Stimulated activated naive B cell treated with anti-CD40 and anti-IgM and Interleukin-4, amounts not matched to agents 10 μg/mL and 1 μg/mL and 100 μg/mL, for 72 hours (primary cell): ENCODE measurements at regions not wholly inside any gene's neighbourhood (a gene's known extent, or its start where the extent isn't known, plus 50 kb on each side); places are given as distances from the start of the nearest gene placed in this dataset.

Experiments
- ATAC-seq, 2 donors: fragments of 150-1000 bp; cut with Tn5 transposase; replicated peaks; 2 replicates each; pipeline ENCODE4 v1.10.0; 2021; ENCODE audit warnings: moderate library complexity in 1 of 2
- DNase-seq: peaks from one replicate; pipeline ENCODE4 v3.0.0; 2021
- H3K27ac Mint-ChIP-seq: one replicate; pipeline ENCODE4 v1.8.0; 2022; ENCODE audit warnings: mild to moderate bottlenecking, mixed read lengths
- H3K27me3 Mint-ChIP-seq, 2 donors: one replicate each; pipeline ENCODE4 v1.8.0; 2022; ENCODE audit warnings: mixed read lengths in 2 of 2
- H3K36me3 Mint-ChIP-seq, 2 donors: one replicate each; pipeline ENCODE4 v1.8.0; 2022; ENCODE audit warnings: mixed read lengths in 2 of 2, mild to moderate bottlenecking in 1 of 2
- H3K4me1 Mint-ChIP-seq, 2 donors: one replicate each; pipeline ENCODE4 v1.8.0; 2022; ENCODE audit warnings: mixed read lengths in 2 of 2, mild to moderate bottlenecking in 1 of 2
- H3K4me3 Mint-ChIP-seq, 2 donors: one replicate each; pipeline ENCODE4 v1.8.0; 2022; ENCODE audit warnings: mild to moderate bottlenecking in 2 of 2, mixed read lengths in 2 of 2, moderate library complexity in 1 of 2
- H3K9me3 Mint-ChIP-seq, 2 donors: one replicate each; pipeline ENCODE4 v1.8.0; 2022; ENCODE audit warnings: mixed read lengths in 2 of 2, mild to moderate bottlenecking in 1 of 2

GRCh38 chr20:39135885-39136544 is 173.9 kb downstream of the DHX35 start:
- H3K9me3 Mint-ChIP-seq = no peaks in the 10 kb centered on the region
- no peaks in the 10 kb centered on the region for H3K4me1 Mint-ChIP-seq
- DNase-seq (no peak), ATAC-seq (no peak)
- no peak overlapping the region for H3K27ac Mint-ChIP-seq
- H3K27me3 Mint-ChIP-seq = peaks cover 5 to 19% of the 10 kb centered on the region in 2 donors
- H3K4me3 Mint-ChIP-seq = no peak overlapping the region
- H3K36me3 Mint-ChIP-seq = no peaks in the 10 kb centered on the region

DNA sequence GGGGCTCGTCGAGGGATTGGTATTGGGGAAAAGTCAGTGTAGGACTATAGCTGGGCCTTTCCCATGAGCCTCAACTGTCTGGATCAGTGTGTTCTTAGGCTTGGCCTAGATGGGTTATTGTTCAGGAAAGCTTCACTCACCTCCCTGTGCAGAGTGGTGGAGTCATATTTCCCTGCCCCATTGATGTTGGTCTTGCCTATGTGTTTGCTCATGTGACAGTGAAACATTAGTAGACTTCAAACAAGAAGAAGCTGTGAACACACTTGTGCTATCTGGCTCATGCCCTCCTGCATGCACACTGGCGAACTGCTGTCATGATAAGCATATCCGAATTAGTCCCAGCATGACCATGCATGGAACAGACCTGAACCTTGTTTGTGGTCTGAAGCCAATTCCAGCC is 171.1 kb downstream of the DHX35 start:
- Mint-ChIP-seq H3K27me3 (peaks cover 5 to 13% of the 10 kb centered on the region in 2 donors), H3K4me1 (no peaks in the 10 kb centered on the region)

DNA sequence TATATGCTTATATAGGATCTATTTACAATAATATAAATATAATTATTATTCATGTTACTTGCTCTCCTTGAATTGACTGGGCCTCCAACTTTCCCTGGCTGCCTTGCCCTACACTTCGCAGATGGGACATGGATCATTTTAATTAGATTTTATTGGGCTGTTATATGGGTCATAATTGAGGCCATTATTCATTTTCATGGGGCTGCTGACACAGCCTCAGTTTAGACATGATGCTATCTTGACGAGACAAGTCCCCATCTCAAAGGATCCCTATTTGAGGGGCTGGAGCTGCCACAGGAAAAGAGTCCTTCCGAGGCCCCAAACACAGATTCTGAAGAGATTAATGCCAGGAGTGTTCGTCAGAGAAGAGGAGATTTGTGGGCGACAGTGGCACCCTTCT is 170.4 kb downstream of the DHX35 start:
- no peak overlapping the region for H3K27ac Mint-ChIP-seq
- H3K9me3 Mint-ChIP-seq = no peaks in the 10 kb centered on the region
- ATAC-seq (no peak), DNase-seq (no peak)
- H3K27me3 Mint-ChIP-seq = peaks cover 5 to 11% of the 10 kb centered on the region in 2 donors
- no peaks in the 10 kb centered on the region for H3K4me1 Mint-ChIP-seq
- H3K36me3 Mint-ChIP-seq = no peaks in the 10 kb centered on the region
- H3K4me3 Mint-ChIP-seq = no peak overlapping the region

More for the DNA sequence above, 171.1 kb downstream of the DHX35 start:
- Mint-ChIP-seq H3K9me3 (no peaks in the 10 kb centered on the region), H3K27ac (no peak overlapping the region), H3K4me3 (no peak overlapping the region), H3K36me3 (no peaks in the 10 kb centered on the region)
- DNase-seq = no peak
- ATAC-seq = no peak

DNA sequence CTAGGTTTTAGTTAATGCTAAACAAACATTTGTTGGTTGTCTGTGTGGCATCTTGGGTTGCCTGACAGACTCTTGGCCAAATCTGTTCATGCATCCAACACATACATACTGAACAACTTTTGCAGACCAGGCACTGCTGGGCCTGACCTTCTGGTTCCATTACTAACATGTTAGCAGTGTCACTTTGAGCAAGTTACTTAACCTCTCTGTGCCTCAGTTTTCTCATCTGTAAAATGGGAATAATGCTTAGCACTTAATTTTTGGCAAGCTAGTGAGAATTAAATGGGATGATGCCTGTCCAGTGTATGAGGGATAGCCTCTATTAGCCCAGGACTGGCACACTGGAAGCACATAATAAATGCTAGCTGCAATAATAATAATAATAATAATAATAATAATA is 169.9 kb downstream of the DHX35 start:
- Mint-ChIP-seq H3K27ac (no peak overlapping the region), H3K4me1 (no peaks in the 10 kb centered on the region), H3K27me3 (peaks cover 5 to 11% of the 10 kb centered on the region in 2 donors), H3K36me3 (no peaks in the 10 kb centered on the region), H3K4me3 (no peak overlapping the region), H3K9me3 (no peaks in the 10 kb centered on the region)
- ATAC-seq = no peak
- no peak for DNase-seq

- no peak for DNase-seq
- Mint-ChIP-seq H3K27ac (no peak overlapping the region), H3K27me3 (peaks cover 4 to 5% of the 10 kb centered on the region in 2 donors), H3K9me3 (no peaks in the 10 kb centered on the region), H3K4me3 (no peak overlapping the region), H3K4me1 (no peaks in the 10 kb centered on the region), H3K36me3 (no peaks in the 10 kb centered on the region)
- no peak for ATAC-seq
These were observed 168.5 kb downstream of the DHX35 start for GRCh38 chr20:39130627-39131026.

DNA sequence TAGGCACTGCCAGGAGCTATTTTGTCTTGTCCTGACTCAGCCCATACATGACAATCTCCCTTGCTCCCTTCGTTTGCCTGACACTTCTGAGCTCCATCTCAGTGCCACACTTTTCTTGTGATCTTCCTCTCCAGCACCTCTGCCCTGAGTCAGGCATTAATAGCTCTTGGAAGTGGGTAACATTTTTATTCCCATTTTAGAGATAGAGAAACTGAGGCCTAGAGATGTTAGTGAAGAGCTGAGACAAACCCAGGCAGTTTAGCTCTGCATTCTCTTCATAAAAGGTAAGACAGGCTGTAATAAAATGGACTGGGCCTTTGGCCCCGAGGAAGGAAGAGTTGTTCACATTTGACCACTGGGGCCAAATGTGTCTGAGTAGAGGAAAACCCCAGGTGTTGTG is 167.4 kb downstream of the DHX35 start:
- no peak for DNase-seq
- Mint-ChIP-seq H3K36me3 (no peaks in the 10 kb centered on the region), H3K4me3 (no peak overlapping the region), H3K9me3 (peaks cover 0 to 4% of the 10 kb centered on the region in 2 donors), H3K27ac (no peak overlapping the region), H3K4me1 (no peaks in the 10 kb centered on the region), H3K27me3 (peaks cover 0 to 5% of the 10 kb centered on the region in 2 donors)
- ATAC-seq = no peak

- H3K27me3 Mint-ChIP-seq = peaks cover 19 to 20% of the 10 kb centered on the region in 2 donors
- no peak for DNase-seq
These were observed 161.9 kb downstream of the DHX35 start for GRCh38 chr20:39124064-39124463.

GRCh38 chr20:39123185-39123557 is 161.0 kb downstream of the DHX35 start:
- no peak for DNase-seq
- H3K27me3 Mint-ChIP-seq = peaks cover 20 to 25% of the 10 kb centered on the region in 2 donors

More at GRCh38 chr20:39124064-39124463, 161.9 kb downstream of the DHX35 start:
- H3K36me3 Mint-ChIP-seq = no peaks in the 10 kb centered on the region
- H3K4me1 Mint-ChIP-seq = no peaks in the 10 kb centered on the region
- peaks cover 0 to 4% of the 10 kb centered on the region in 2 donors for H3K9me3 Mint-ChIP-seq
- no peak overlapping the region for H3K4me3 Mint-ChIP-seq
- no peak overlapping the region for H3K27ac Mint-ChIP-seq
- ATAC-seq = no peak

DNA sequence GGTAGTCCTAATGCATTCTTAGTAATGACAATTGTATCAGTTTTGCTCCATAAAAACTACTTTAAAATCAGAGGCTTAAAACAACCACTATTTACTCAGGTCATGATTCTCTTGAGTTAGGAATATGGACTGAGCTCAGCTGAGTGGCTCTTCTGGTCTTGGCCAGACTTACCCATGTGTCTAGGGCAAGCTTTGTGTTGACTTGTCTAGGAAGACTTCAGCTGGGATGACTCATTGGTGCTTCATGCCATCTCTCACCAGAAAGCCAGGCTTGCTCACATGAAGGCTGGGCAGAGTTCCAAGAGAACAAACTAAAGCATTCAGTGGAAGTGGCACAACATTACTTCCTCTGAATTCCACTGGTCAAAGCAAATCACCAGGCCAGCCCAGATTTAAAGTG is 155.3 kb downstream of the DHX35 start:
- DNase-seq (no peak), ATAC-seq (no peak)
- Mint-ChIP-seq H3K4me1 (no peaks in the 10 kb centered on the region), H3K4me3 (no peak overlapping the region), H3K9me3 (peaks cover 0 to 2% of the 10 kb centered on the region in 2 donors), H3K27me3 (peaks cover 39 to 46% of the 10 kb centered on the region in 2 donors), H3K36me3 (no peaks in the 10 kb centered on the region), H3K27ac (no peak overlapping the region)

More at GRCh38 chr20:39123185-39123557, 161.0 kb downstream of the DHX35 start:
- H3K4me1 Mint-ChIP-seq = no peaks in the 10 kb centered on the region
- H3K27ac Mint-ChIP-seq = no peak overlapping the region
- ATAC-seq = no peak
- H3K4me3 Mint-ChIP-seq = no peak overlapping the region
- peaks cover 0 to 4% of the 10 kb centered on the region in 2 donors for H3K9me3 Mint-ChIP-seq
- H3K36me3 Mint-ChIP-seq = no peaks in the 10 kb centered on the region

GRCh38 chr20:39116020-39116419 is 153.9 kb downstream of the DHX35 start:
- Mint-ChIP-seq H3K4me3 (no peak overlapping the region), H3K36me3 (no peaks in the 10 kb centered on the region), H3K27me3 (peaks cover 47 to 50% of the 10 kb centered on the region in 2 donors), H3K4me1 (peaks cover 0 to 4% of the 10 kb centered on the region in 2 donors), H3K9me3 (peaks cover 0 to 2% of the 10 kb centered on the region in 2 donors), H3K27ac (no peak overlapping the region)
- no peak for ATAC-seq
- DNase-seq = no peak

DNA sequence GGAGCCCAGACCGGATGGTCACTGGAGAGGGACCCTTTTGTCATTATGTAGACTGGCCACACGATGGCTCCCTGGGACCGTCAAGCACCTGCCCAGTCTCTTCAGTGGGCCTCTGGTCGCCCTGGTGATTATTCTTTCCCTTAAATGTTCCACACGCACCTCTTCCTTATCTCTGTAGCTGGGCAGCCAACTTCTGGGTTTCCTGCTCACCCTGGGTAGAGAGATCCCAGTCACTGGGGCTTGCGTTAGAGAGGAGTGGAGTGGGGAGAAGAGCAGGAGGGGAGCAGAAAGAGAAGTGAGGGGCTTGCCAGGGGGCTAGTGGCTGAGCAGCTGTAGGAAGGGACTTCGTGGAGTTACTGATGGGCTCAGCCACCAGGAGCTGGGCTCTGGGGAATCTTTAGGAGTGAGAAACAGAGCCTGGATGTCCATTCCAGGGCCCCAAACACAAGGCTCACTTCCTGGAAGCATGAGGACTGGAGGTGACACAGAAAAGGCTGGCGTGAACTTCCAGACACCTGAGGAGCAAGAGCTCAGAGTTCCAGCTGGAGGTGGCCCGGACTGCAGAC is 150.1 kb downstream of the DHX35 start:
- peak; percentile 69 to 72 for ATAC-seq
- Mint-ChIP-seq H3K27me3 (peaks cover 44 to 57% of the 10 kb centered on the region in 2 donors), H3K4me3 (no peak overlapping the region), H3K4me1 (peaks cover 0 to 4% of the 10 kb centered on the region in 2 donors), H3K27ac (no peak overlapping the region), H3K36me3 (no peaks in the 10 kb centered on the region), H3K9me3 (peaks cover 0 to 3% of the 10 kb centered on the region in 2 donors)
- DNase-seq = no peak

DNA sequence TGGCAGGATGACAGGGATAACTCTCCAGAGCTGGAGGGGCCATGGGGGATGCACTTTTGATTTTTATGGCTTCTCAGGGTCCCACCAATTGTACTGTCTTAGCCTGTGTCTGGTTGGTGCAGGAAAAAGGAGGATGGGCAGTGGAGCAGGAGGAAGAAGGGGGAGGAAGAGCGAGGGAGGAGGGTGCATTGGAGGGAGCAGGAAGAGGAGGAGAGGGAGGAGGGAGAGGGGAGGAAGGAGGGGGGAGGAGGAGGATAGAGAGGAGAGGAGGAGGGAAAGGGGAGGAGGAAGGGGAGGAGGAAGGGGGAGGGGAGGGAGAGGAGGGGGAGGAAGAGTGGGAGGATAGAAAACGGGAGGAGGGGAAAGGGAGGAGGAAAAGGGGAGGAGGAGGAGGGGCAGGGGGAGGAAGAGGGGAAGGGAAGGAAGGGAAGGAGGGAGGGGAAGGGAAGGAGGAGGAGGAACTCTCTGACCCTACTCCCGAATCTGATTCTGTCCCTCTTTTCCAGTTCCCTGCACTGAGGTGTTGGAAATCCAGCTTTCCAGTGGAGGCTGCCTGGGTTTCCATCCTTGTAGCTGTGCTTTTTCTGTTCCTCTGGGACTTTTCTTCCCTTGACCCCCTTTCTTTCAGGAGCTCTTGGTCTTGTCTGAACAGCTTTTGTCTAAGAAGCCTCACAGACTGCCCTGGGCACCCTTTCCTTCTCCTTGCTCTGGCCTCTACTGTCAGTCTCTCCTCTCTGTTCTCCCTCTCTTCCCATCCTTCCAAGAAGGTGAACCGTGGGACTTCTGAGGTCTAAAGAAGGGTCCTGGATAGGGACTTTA is 149.4 kb downstream of the DHX35 start:
- peaks cover 43 to 59% of the 10 kb centered on the region in 2 donors for H3K27me3 Mint-ChIP-seq
- DNase-seq (no peak), ATAC-seq (no peak)
- H3K4me3 Mint-ChIP-seq = no peak overlapping the region
- H3K36me3 Mint-ChIP-seq = no peaks in the 10 kb centered on the region
- H3K27ac Mint-ChIP-seq = no peak overlapping the region
- peaks cover 0 to 4% of the 10 kb centered on the region in 2 donors for H3K4me1 Mint-ChIP-seq
- peaks cover 0 to 3% of the 10 kb centered on the region in 2 donors for H3K9me3 Mint-ChIP-seq

- DNase-seq = no peak
- ATAC-seq = no peak
- Mint-ChIP-seq H3K4me3 (no peak overlapping the region), H3K27me3 (peaks cover 46 to 56% of the 10 kb centered on the region in 2 donors), H3K27ac (no peak overlapping the region), H3K4me1 (peaks cover 0 to 4% of the 10 kb centered on the region in 2 donors), H3K9me3 (peaks cover 4 to 8% of the 10 kb centered on the region in 2 donors), H3K36me3 (no peaks in the 10 kb centered on the region)
These were observed 148.6 kb downstream of the DHX35 start for GRCh38 chr20:39110819-39111136.

GRCh38 chr20:39109933-39110818 is 148.0 kb downstream of the DHX35 start:
- ATAC-seq (no peak), DNase-seq (no peak)
- Mint-ChIP-seq H3K27ac (no peak overlapping the region), H3K4me3 (no peak overlapping the region), H3K4me1 (peaks cover 0 to 4% of the 10 kb centered on the region in 2 donors), H3K9me3 (peaks cover 4 to 8% of the 10 kb centered on the region in 2 donors), H3K27me3 (peaks cover 47 to 57% of the 10 kb centered on the region in 2 donors), H3K36me3 (no peaks in the 10 kb centered on the region)
